T-helper 2 cell treated with Interferon-gamma antibody and Interleukin-4, amounts not matched to agents 5 μg/mL and 100 μg/mL, for 36 hours (primary cell): ENCODE measurements at regions not wholly inside any gene's neighbourhood (a gene's known extent, or its start where the extent isn't known, plus 50 kb on each side); places are given as distances from the start of the nearest gene placed in this dataset.

Experiments used
- DNase-seq: peaks from one replicate; pipeline ENCODE4 v3.0.0; 2021; ENCODE audit warnings: low spot score
- H3K27ac Mint-ChIP-seq: one replicate; pipeline ENCODE4 v1.8.0; 2021; ENCODE audit warnings: mild to moderate bottlenecking, mixed read lengths
- H3K27me3 Mint-ChIP-seq: one replicate; pipeline ENCODE4 v1.8.0; 2021; ENCODE audit warnings: low read depth, mixed read lengths
- H3K36me3 Mint-ChIP-seq: one replicate; pipeline ENCODE4 v1.8.0; 2021; ENCODE audit warnings: low read depth, mixed read lengths
- H3K4me1 Mint-ChIP-seq: one replicate; pipeline ENCODE4 v1.8.0; 2021; ENCODE audit warnings: low read depth, mixed read lengths
- H3K4me3 Mint-ChIP-seq: one replicate; pipeline ENCODE4 v1.8.0; 2022; ENCODE audit warnings: mild to moderate bottlenecking, moderate library complexity, mixed read lengths
- H3K9me3 Mint-ChIP-seq: one replicate; pipeline ENCODE4 v1.8.0; 2021; ENCODE audit warnings: mixed read lengths

DNA sequence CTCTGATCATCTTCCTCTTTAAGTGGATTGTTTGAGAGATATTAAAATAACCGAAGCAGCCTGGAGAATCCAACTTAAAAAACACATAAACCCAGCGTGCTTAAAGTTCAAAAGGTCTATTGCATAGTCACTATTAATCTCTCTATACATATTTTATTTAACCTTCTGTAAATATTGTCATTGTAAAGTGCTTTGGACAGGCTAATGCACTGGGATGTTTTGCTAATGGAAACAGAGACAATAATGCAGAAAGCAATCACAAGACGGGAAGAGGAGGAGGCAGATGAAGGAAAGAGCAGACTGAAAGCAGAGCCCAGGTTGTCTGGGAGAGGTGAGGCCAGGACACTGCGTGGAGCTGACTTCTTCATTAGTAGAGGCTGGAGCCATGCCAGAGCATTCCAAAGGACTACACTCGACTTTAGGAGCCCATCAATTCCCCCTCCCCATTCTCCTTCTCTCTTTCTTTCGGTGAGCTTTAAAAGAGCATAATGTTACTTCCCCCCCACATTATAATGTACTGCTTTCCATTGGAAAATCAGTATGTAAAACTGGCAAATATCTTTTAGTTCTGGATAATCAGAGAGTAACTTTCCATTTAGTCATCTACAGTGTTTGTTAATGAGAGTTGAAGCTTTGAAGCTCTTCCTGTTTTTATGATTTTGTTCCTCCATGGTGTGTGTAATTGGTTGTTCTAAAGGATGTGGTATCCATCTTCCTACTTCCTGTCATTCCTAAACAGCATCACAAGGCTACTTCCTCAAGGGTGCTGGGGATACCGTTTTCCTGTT is 307.3 kb upstream of the MPDZ start:
- Mint-ChIP-seq H3K9me3 (peaks cover 9% of the 10 kb centered on the region), H3K27ac (no peak overlapping the region), H3K4me3 (no peak overlapping the region), H3K36me3 (no peaks in the 10 kb centered on the region), H3K4me1 (no peaks in the 10 kb centered on the region), H3K27me3 (no peaks in the 10 kb centered on the region)
- DNase-seq, result no peak

- Mint-ChIP-seq H3K9me3 (peaks cover 19% of the 10 kb centered on the region), H3K4me1 (no peaks in the 10 kb centered on the region), H3K27me3 (no peaks in the 10 kb centered on the region), H3K4me3 (no peak overlapping the region), H3K36me3 (no peaks in the 10 kb centered on the region), H3K27ac (no peak overlapping the region)
- no peak for DNase-seq
These were observed 301.3 kb upstream of the MPDZ start for GRCh38 chr9:13580760-13581159.

GRCh38 chr9:13580131-13580530 is 300.6 kb upstream of the MPDZ start:
- peaks cover 19% of the 10 kb centered on the region for H3K9me3 Mint-ChIP-seq
- no peak for DNase-seq
- no peak overlapping the region for H3K27ac Mint-ChIP-seq
- H3K4me1 Mint-ChIP-seq, result no peaks in the 10 kb centered on the region
- H3K27me3 Mint-ChIP-seq, result no peaks in the 10 kb centered on the region
- no peak overlapping the region for H3K4me3 Mint-ChIP-seq
- no peaks in the 10 kb centered on the region for H3K36me3 Mint-ChIP-seq

GRCh38 chr9:13576101-13576500 is 296.6 kb upstream of the MPDZ start:
- no peaks in the 10 kb centered on the region for H3K4me1 Mint-ChIP-seq
- H3K36me3 Mint-ChIP-seq, result no peaks in the 10 kb centered on the region
- no peak for DNase-seq
- no peaks in the 10 kb centered on the region for H3K27me3 Mint-ChIP-seq
- no peak overlapping the region for H3K4me3 Mint-ChIP-seq
- no peak overlapping the region for H3K27ac Mint-ChIP-seq
- H3K9me3 Mint-ChIP-seq, result peaks cover 11% of the 10 kb centered on the region

GRCh38 chr9:13575558-13575957 is 296.1 kb upstream of the MPDZ start:
- no peaks in the 10 kb centered on the region for H3K36me3 Mint-ChIP-seq
- DNase-seq, result no peak

GRCh38 chr9:13570068-13570974 is 290.8 kb upstream of the MPDZ start:
- Mint-ChIP-seq H3K27me3 (no peaks in the 10 kb centered on the region), H3K4me1 (no peaks in the 10 kb centered on the region), H3K4me3 (no peak overlapping the region), H3K27ac (no peak overlapping the region), H3K36me3 (no peaks in the 10 kb centered on the region), H3K9me3 (no peaks in the 10 kb centered on the region)
- no peak for DNase-seq

More at GRCh38 chr9:13575558-13575957, 296.1 kb upstream of the MPDZ start:
- no peaks in the 10 kb centered on the region for H3K27me3 Mint-ChIP-seq
- H3K4me3 Mint-ChIP-seq, result no peak overlapping the region
- no peak overlapping the region for H3K27ac Mint-ChIP-seq
- H3K4me1 Mint-ChIP-seq, result no peaks in the 10 kb centered on the region
- H3K9me3 Mint-ChIP-seq, result peaks cover 11% of the 10 kb centered on the region

GRCh38 chr9:13569602-13570067 is 290.1 kb upstream of the MPDZ start:
- no peaks in the 10 kb centered on the region for H3K9me3 Mint-ChIP-seq
- no peak for DNase-seq
- H3K36me3 Mint-ChIP-seq, result no peaks in the 10 kb centered on the region
- no peak overlapping the region for H3K4me3 Mint-ChIP-seq
- H3K4me1 Mint-ChIP-seq, result no peaks in the 10 kb centered on the region
- H3K27me3 Mint-ChIP-seq, result no peaks in the 10 kb centered on the region
- no peak overlapping the region for H3K27ac Mint-ChIP-seq

DNA sequence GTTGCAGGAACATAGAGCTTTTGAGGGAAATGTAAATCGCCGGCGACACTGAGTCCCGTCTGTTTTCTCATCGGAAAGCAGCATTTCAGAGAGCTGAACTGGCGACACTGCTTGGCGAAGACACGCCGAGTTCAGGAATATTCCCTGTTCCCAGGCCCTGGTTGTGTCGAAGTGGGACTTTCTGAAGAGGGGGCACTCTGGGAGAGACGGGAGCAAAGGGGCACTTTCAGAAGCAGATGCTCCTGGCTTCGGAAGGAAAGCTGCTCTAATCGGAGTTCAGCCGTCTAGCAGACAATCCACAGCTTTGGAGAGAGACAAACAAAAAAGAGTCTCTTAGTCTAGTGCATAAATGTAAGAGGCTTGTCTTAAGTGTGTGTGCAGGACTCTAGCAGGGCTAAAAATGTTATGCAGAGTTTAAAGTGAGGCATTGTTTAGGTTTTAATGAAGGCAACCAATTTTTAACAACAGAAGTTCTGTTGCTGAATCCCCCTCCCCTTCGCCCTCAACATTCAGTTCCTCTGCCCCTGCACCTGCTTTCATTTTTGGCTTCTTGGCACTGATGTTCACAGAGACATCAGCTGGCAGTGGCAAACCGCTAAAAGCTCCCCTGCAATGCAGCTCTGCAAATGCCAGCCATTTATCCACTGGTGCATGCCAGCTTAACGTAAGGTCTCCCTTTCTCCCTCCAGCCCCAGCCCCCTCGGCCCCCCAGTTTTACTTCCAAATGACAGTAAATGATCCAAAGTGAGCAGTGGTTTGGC is 289.5 kb upstream of the MPDZ start:
- Mint-ChIP-seq H3K27ac (no peak overlapping the region), H3K27me3 (no peaks in the 10 kb centered on the region), H3K9me3 (no peaks in the 10 kb centered on the region), H3K4me1 (no peaks in the 10 kb centered on the region), H3K36me3 (no peaks in the 10 kb centered on the region), H3K4me3 (no peak overlapping the region)
- no peak for DNase-seq

- no peaks in the 10 kb centered on the region for H3K4me1 Mint-ChIP-seq
- H3K27me3 Mint-ChIP-seq, result no peaks in the 10 kb centered on the region
- no peak overlapping the region for H3K27ac Mint-ChIP-seq
- H3K4me3 Mint-ChIP-seq, result no peak overlapping the region
- no peaks in the 10 kb centered on the region for H3K36me3 Mint-ChIP-seq
- DNase-seq, result no peak
- H3K9me3 Mint-ChIP-seq, result no peaks in the 10 kb centered on the region
These were observed 288.9 kb upstream of the MPDZ start for GRCh38 chr9:13568405-13568804.

DNA sequence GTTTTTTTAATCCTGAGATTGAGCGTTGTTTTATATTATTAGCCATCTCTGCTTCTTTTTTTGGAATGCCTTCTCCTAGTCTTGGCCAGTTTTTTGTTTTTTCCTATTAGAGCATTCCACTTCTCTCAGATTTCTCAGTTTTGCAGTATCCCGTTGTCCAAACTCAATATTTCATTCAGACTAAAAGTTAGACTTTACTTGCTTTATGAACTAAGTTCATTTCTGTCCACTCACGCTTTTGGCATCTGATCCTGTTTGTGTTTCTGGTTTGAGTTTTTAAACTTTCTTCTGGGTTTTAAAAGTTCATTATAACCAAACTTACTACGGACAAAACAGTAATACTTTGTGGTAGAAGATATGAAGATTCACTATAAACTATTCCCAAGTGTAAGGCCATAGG is 288.3 kb upstream of the MPDZ start:
- Mint-ChIP-seq H3K27ac (no peak overlapping the region), H3K4me1 (no peaks in the 10 kb centered on the region), H3K9me3 (no peaks in the 10 kb centered on the region), H3K27me3 (no peaks in the 10 kb centered on the region), H3K4me3 (no peak overlapping the region), H3K36me3 (no peaks in the 10 kb centered on the region)
- no peak for DNase-seq

- no peaks in the 10 kb centered on the region for H3K9me3 Mint-ChIP-seq
- no peak for DNase-seq
- H3K36me3 Mint-ChIP-seq, result no peaks in the 10 kb centered on the region
- H3K27me3 Mint-ChIP-seq, result no peaks in the 10 kb centered on the region
- no peak overlapping the region for H3K4me3 Mint-ChIP-seq
- H3K4me1 Mint-ChIP-seq, result no peaks in the 10 kb centered on the region
- H3K27ac Mint-ChIP-seq, result no peak overlapping the region
These were observed 278.3 kb upstream of the MPDZ start for GRCh38 chr9:13557746-13558145.

DNA sequence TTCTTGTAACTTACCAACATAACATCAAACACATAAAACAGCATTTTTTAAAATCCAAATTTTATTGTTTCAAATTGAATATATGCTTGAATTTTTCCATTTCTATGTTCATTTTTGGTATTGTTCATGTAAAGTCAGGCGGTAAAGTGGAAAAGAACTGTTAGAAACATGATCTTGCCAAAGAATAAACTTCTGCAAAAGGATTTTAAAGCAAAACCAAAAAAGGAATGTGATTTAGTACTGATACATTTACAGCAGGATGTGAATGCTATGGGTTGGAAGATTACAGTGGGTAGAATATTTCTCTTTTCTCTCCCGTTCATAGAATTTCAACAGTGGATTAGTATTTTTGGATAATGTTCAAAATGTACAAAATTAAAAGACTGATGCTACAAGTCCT is 277.2 kb upstream of the MPDZ start:
- Mint-ChIP-seq H3K4me1 (no peaks in the 10 kb centered on the region), H3K36me3 (no peaks in the 10 kb centered on the region), H3K27me3 (no peaks in the 10 kb centered on the region), H3K9me3 (no peaks in the 10 kb centered on the region), H3K4me3 (no peak overlapping the region), H3K27ac (no peak overlapping the region)
- DNase-seq, result no peak

DNA sequence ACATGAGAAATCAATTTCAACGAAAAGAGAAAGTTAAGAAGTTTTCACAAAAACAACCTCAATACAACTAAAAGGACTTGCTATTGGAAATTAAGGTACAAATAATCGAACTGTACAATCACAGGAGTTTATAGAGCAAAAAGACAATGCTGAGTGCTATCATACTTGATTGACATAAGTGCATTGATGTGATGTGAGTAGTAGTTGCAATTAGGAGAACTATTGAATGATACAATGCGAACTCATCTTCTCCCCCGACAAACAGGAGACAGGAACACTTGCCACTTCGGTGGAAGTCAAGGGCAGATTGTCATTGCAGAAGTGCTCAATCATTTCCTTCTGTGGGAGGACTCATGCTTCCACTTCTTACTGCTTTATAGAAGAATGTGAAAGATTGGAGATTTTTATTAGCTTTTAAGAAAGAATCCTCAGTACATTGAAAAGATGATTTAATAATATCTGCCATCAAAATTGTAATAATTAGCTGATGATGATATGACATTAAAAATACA is 276.6 kb upstream of the MPDZ start:
- Mint-ChIP-seq H3K36me3 (no peaks in the 10 kb centered on the region), H3K27me3 (no peaks in the 10 kb centered on the region)

More for the DNA sequence above, 276.6 kb upstream of the MPDZ start:
- no peak overlapping the region for H3K27ac Mint-ChIP-seq
- no peak for DNase-seq
- H3K4me3 Mint-ChIP-seq, result no peak overlapping the region
- H3K9me3 Mint-ChIP-seq, result peaks cover 5% of the 10 kb centered on the region
- no peaks in the 10 kb centered on the region for H3K4me1 Mint-ChIP-seq
